ENCODE measurements at regions not wholly inside any gene's neighbourhood (a gene's known extent, or its start where the extent isn't known, plus 50 kb on each side); places are given as distances from the start of the nearest gene placed in this dataset.

DNA sequence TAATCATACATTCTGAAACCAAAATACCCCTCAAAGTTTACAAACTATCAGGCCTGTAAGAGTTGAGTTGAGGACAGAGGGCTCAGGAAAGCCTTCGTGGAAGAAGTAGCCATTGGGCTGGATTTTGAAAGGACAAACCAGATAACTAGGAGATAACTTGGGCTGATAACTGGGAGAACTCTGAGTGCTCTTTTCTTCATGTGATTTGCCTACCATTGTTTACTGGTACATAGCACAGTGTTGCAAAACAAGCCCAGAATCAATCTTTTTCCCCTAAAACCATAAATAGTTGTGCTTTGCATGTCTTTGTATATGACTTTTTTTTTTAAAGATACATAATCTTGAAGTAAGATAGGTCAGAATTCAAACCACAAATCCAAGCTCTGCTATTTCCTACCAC is 106.7 kb upstream of the ITGB1 start:
- DNase-seq: no peak
- no peaks in the 10 kb centered on the region for H3K36me3 ChIP-seq (replicated peaks in 1 of 2)
- peaks cover 0 to 10% of the 10 kb centered on the region in 2 donors for H3K4me1 ChIP-seq (replicated peaks in 1 of 2)
- TF ChIP-seq CTCF (IDR thresholded peaks at IDR 0.05) (no peak), POLR2A (IDR thresholded peaks at IDR 0.05) (no peak)
- no peak overlapping the region for H3K4me3 ChIP-seq
- 50 to 82% (median 72%) methylated on average over 1 of the region's 1 CpG for WGBS, 4 donors
- intact Hi-C loops (cut with DNase I): no loop called here
- no peaks in the 10 kb centered on the region for H3K9me3 ChIP-seq (replicated peaks in 1 of 3)
- H3K27ac ChIP-seq: no peak overlapping the region
- no peaks in the 10 kb centered on the region for H3K27me3 ChIP-seq

DNA sequence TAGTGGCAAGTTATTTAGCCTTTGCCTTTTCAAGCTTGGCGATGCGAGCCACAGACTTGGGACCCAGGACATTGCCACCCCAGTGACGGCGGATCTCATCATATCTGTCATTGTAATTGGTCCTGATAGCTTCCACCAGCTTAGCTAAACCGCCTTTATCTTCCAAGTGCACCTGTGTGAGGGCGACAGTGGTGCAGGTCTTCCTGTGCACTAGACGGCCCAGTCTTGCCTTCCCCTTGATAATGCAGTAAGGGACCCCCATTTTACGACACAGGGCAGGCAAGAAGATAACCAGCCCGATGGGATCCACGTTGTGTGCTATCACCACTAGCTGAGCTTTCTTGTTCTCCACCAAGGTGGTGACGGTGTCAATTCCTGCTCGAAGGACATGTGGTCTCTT is 99.6 kb upstream of the ITGB1 start:
- Histone ChIP-seq H3K36me3 (replicated peaks in 1 of 2) (no peaks in the 10 kb centered on the region), H3K4me1 (replicated peaks in 1 of 2) (no peaks in the 10 kb centered on the region), H3K4me3 (no peak overlapping the region), H3K9me3 (replicated peaks in 1 of 3) (no peaks in the 10 kb centered on the region), H3K27ac (no peak overlapping the region), H3K27me3 (no peaks in the 10 kb centered on the region)
- DNase-seq: no peak
- 92 to 95% (median 93%) methylated on average over 12 of the region's 12 CpGs for WGBS, 4 donors
- intact Hi-C loops (cut with DNase I): no loop called here
- no peak for TF ChIP-seq POLR2A (IDR thresholded peaks at IDR 0.05)
- TF ChIP-seq CTCF (IDR thresholded peaks at IDR 0.05): no peak

GRCh38 chr10:33056828-33057596 is 99.0 kb upstream of the ITGB1 start:
- H3K9me3 ChIP-seq (replicated peaks in 1 of 3): no peaks in the 10 kb centered on the region
- H3K4me3 ChIP-seq: no peak overlapping the region
- no peaks in the 10 kb centered on the region for H3K4me1 ChIP-seq (replicated peaks in 1 of 2)
- WGBS, 4 donors: 74 to 80% (median 78%) methylated on average over 4 of the region's 4 CpGs
- DNase-seq: no peak
- TF ChIP-seq CTCF (IDR thresholded peaks at IDR 0.05): no peak
- no peak for TF ChIP-seq POLR2A (IDR thresholded peaks at IDR 0.05)
- no peak overlapping the region for H3K27ac ChIP-seq
- no peaks in the 10 kb centered on the region for H3K27me3 ChIP-seq
- no peaks in the 10 kb centered on the region for H3K36me3 ChIP-seq (replicated peaks in 1 of 2)
- intact Hi-C loops (cut with DNase I): no loop called here

GRCh38 chr10:33055625-33056024 is 97.6 kb upstream of the ITGB1 start:
- TF ChIP-seq CTCF (IDR thresholded peaks at IDR 0.05) (no peak), POLR2A (IDR thresholded peaks at IDR 0.05) (no peak)
- intact Hi-C loops (cut with DNase I): no loop called here

More at GRCh38 chr10:33055625-33056024, 97.6 kb upstream of the ITGB1 start:
- Histone ChIP-seq H3K27ac (no peak overlapping the region), H3K27me3 (no peaks in the 10 kb centered on the region), H3K4me1 (replicated peaks in 1 of 2) (no peaks in the 10 kb centered on the region), H3K9me3 (replicated peaks in 1 of 3) (no peaks in the 10 kb centered on the region), H3K4me3 (no peak overlapping the region), H3K36me3 (replicated peaks in 1 of 2) (no peaks in the 10 kb centered on the region)
- no peak for DNase-seq

Measured in adrenal gland (tissue), 9 donors.